ENCODE measurements at regions not wholly inside any gene's neighbourhood (a gene's known extent, or its start where the extent isn't known, plus 50 kb on each side); places are given as distances from the start of the nearest gene placed in this dataset.
"Not testable (repeated sequence)": the region's sequence is repeated elsewhere in the genome, so short reads cannot be mapped to it uniquely, and the experiment has no call there.

- H2BK20ac ChIP-seq (ENCODE audit: low read depth, low read length, poor library complexity, severe bottlenecking), result no peak overlapping the region
- no peak overlapping the region for H2BK15ac ChIP-seq (ENCODE audit: low read depth, low read length)
- H3K9me3 ChIP-seq (ENCODE audit: control insufficient read depth, low read depth, low read length), result no peaks in the 10 kb centered on the region
- H3K79me1 ChIP-seq (ENCODE audit: insufficient read depth, low read depth, low read length, poor library complexity, severe bottlenecking), result no peaks in the 10 kb centered on the region
- no peak overlapping the region for H3K4me3 Mint-ChIP-seq
- H3K4me1 Mint-ChIP-seq, result no peaks in the 10 kb centered on the region
- H4K5ac ChIP-seq (ENCODE audit: insufficient read length, low read depth, low read length), result no peak overlapping the region
- TF ChIP-seq, protein P1, sequence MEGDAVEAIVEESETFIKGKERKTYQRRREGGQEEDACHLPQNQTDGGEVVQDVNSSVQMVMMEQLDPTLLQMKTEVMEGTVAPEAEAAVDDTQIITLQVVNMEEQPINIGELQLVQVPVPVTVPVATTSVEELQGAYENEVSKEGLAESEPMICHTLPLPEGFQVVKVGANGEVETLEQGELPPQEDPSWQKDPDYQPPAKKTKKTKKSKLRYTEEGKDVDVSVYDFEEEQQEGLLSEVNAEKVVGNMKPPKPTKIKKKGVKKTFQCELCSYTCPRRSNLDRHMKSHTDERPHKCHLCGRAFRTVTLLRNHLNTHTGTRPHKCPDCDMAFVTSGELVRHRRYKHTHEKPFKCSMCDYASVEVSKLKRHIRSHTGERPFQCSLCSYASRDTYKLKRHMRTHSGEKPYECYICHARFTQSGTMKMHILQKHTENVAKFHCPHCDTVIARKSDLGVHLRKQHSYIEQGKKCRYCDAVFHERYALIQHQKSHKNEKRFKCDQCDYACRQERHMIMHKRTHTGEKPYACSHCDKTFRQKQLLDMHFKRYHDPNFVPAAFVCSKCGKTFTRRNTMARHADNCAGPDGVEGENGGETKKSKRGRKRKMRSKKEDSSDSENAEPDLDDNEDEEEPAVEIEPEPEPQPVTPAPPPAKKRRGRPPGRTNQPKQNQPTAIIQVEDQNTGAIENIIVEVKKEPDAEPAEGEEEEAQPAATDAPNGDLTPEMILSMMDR (conservative IDR thresholded peaks at IDR 0.05), result no peak
- no CpG with 5 or more reads among the region's 10 CpGs for WGBS (ENCODE audit: extremely low coverage, insufficient read length, low lambda C conversion rate)
- H3K27me3 ChIP-seq (ENCODE audit: insufficient read depth, low read length), result no peaks in the 10 kb centered on the region
- no peaks in the 10 kb centered on the region for H3K36me3 Mint-ChIP-seq (ENCODE audit: insufficient read depth in 1 of 3, low read depth in 3 of 3)
- no peak for DNase-seq
- H3K4me1 ChIP-seq (ENCODE audit: insufficient read depth, low read length), result no peaks in the 10 kb centered on the region
- H3K27ac ChIP-seq (ENCODE audit: insufficient read length, low read depth, low read length), result no peak overlapping the region
- H3K4me2 ChIP-seq (ENCODE audit: insufficient read depth, insufficient read length, low read length), result no peak overlapping the region
- H3K4ac ChIP-seq (ENCODE audit: low read depth, low read length), result no peak overlapping the region
- no peak overlapping the region for H3K56ac ChIP-seq (ENCODE audit: insufficient read length, low read depth, low read length)
- H3K14ac ChIP-seq (ENCODE audit: insufficient read depth, low read length), result no peak overlapping the region
- no peak overlapping the region for H4K91ac ChIP-seq (ENCODE audit: insufficient read length, low read depth, low read length)
- no peak overlapping the region for H3K23ac ChIP-seq (ENCODE audit: insufficient read length, low read depth, low read length)
- no peak overlapping the region for H2BK12ac ChIP-seq (ENCODE audit: insufficient read length, low read depth, low read length)
- H4K20me1 ChIP-seq (ENCODE audit: control insufficient read depth, insufficient read depth, insufficient read length), result no peaks in the 10 kb centered on the region
- no peak overlapping the region for H2AK5ac ChIP-seq (ENCODE audit: insufficient read length, low read length)
- no peak overlapping the region for H2AFZ ChIP-seq (ENCODE audit: low read length)
- no peak overlapping the region for H3K27ac Mint-ChIP-seq
- H3K18ac ChIP-seq (ENCODE audit: insufficient read length, low read depth, low read length), result no peak overlapping the region
- H3K27me3 Mint-ChIP-seq (ENCODE audit: low read depth), result peaks cover 12% of the 10 kb centered on the region
- H2BK120ac ChIP-seq (ENCODE audit: low read depth, low read length, poor library complexity, severe bottlenecking), result no peak overlapping the region
- no peak overlapping the region for H4K8ac ChIP-seq (replicated peaks; ENCODE audit: insufficient read length, low read depth, low read length)
- H2BK5ac ChIP-seq (ENCODE audit: insufficient read length, low read length), result no peak overlapping the region
- no peak overlapping the region for H3K9ac ChIP-seq (ENCODE audit: extremely low read depth, insufficient read length, low read length)
- peaks cover 16% of the 10 kb centered on the region in 2 experiments for H3K9me3 Mint-ChIP-seq
- no peaks in the 10 kb centered on the region for H3K79me2 ChIP-seq (ENCODE audit: insufficient read depth, low read length)
- H3T11ph ChIP-seq (ENCODE audit: low read length), result no peak overlapping the region
- H3K23me2 ChIP-seq (ENCODE audit: insufficient read length, low read depth, low read length, poor library complexity, severe bottlenecking), result no peaks in the 10 kb centered on the region
Measured at GRCh38 chr16:88208112-88208511, 174.6 kb upstream of the ZNF469 start.

GRCh38 chr16:88208776-88209175 lies 174.0 kb upstream of the ZNF469 start:
- not testable (repeated sequence) for H4K8ac ChIP-seq (replicated peaks; ENCODE audit: insufficient read length, low read depth, low read length); H3K27ac ChIP-seq (ENCODE audit: insufficient read length, low read depth, low read length); H3K27ac Mint-ChIP-seq; H3K4me2 ChIP-seq (ENCODE audit: insufficient read depth, insufficient read length, low read length); H2BK20ac ChIP-seq (ENCODE audit: low read depth, low read length, poor library complexity, severe bottlenecking); H3K23me2 ChIP-seq (ENCODE audit: insufficient read length, low read depth, low read length, poor library complexity, severe bottlenecking); H3K36me3 Mint-ChIP-seq (ENCODE audit: insufficient read depth in 1 of 3, low read depth in 3 of 3); H3K4me3 Mint-ChIP-seq; H2BK5ac ChIP-seq (ENCODE audit: insufficient read length, low read length); H3K4me1 Mint-ChIP-seq; H2BK12ac ChIP-seq (ENCODE audit: insufficient read length, low read depth, low read length); H3K56ac ChIP-seq (ENCODE audit: insufficient read length, low read depth, low read length); H2AFZ ChIP-seq (ENCODE audit: low read length); H3K79me1 ChIP-seq (ENCODE audit: insufficient read depth, low read depth, low read length, poor library complexity, severe bottlenecking); H2BK15ac ChIP-seq (ENCODE audit: low read depth, low read length); DNase-seq; H3K9ac ChIP-seq (ENCODE audit: extremely low read depth, insufficient read length, low read length); H3K4ac ChIP-seq (ENCODE audit: low read depth, low read length); H3K14ac ChIP-seq (ENCODE audit: insufficient read depth, low read length); H3K79me2 ChIP-seq (ENCODE audit: insufficient read depth, low read length); H2BK120ac ChIP-seq (ENCODE audit: low read depth, low read length, poor library complexity, severe bottlenecking); H4K20me1 ChIP-seq (ENCODE audit: control insufficient read depth, insufficient read depth, insufficient read length); H3T11ph ChIP-seq (ENCODE audit: low read length); H3K9me3 ChIP-seq (ENCODE audit: control insufficient read depth, low read depth, low read length); H2AK5ac ChIP-seq (ENCODE audit: insufficient read length, low read length); H3K23ac ChIP-seq (ENCODE audit: insufficient read length, low read depth, low read length); H4K91ac ChIP-seq (ENCODE audit: insufficient read length, low read depth, low read length); H3K4me1 ChIP-seq (ENCODE audit: insufficient read depth, low read length); H3K18ac ChIP-seq (ENCODE audit: insufficient read length, low read depth, low read length); H4K5ac ChIP-seq (ENCODE audit: insufficient read length, low read depth, low read length); H3K27me3 ChIP-seq (ENCODE audit: insufficient read depth, low read length)
- no CpG with 5 or more reads among the region's 5 CpGs for WGBS (ENCODE audit: extremely low coverage, insufficient read length, low lambda C conversion rate)
- Mint-ChIP-seq H3K27me3 (ENCODE audit: low read depth) (peaks cover 14% of the 10 kb centered on the region), H3K9me3 (peaks cover 13 to 16% of the 10 kb centered on the region in 2 experiments)

Data from H9 (cell line).